Neural crest cell (in vitro differentiated cells): ENCODE measurements at regions not wholly inside any gene's neighbourhood (a gene's known extent, or its start where the extent isn't known, plus 50 kb on each side); places are given as distances from the start of the nearest gene placed in this dataset.

Experiments used
- DNase-seq: peaks from one replicate; pipeline ENCODE4 v3.0.0; 2021; ENCODE audit warnings: low read depth, mixed read lengths, low spot score
- H3K27ac Mint-ChIP-seq: one replicate; pipeline ENCODE4 v1.8.0; 2021; ENCODE audit warnings: mild to moderate bottlenecking, mixed read lengths; ENCODE audit not compliant: unreplicated experiment
- H3K27me3 Mint-ChIP-seq: 2 replicates; pipeline ENCODE4 v1.8.0; 2021; ENCODE audit warnings: low read depth, mild to moderate bottlenecking, mixed read lengths
- H3K36me3 Mint-ChIP-seq: 2 replicates; pipeline ENCODE4 v1.8.0; 2021; ENCODE audit warnings: low read depth, mild to moderate bottlenecking, mixed read lengths
- H3K4me1 Mint-ChIP-seq: 2 replicates; pipeline ENCODE4 v1.8.0; 2021; ENCODE audit warnings: mixed read lengths
- H3K4me3 Mint-ChIP-seq: one replicate; pipeline ENCODE4 v1.8.0; 2021; ENCODE audit warnings: mild to moderate bottlenecking, mixed read lengths
- H3K9me3 Mint-ChIP-seq: 2 replicates; pipeline ENCODE4 v1.8.0; 2021; ENCODE audit warnings: mixed read lengths
- CTCF ChIP-seq: fragments of 200-600 bp; sonication (generic); conservative IDR thresholded peaks from 2 replicates; pipeline ENCODE4 v1.5.0; 2021; ENCODE audit warnings: antibody characterized with exemption, mild to moderate bottlenecking

DNA sequence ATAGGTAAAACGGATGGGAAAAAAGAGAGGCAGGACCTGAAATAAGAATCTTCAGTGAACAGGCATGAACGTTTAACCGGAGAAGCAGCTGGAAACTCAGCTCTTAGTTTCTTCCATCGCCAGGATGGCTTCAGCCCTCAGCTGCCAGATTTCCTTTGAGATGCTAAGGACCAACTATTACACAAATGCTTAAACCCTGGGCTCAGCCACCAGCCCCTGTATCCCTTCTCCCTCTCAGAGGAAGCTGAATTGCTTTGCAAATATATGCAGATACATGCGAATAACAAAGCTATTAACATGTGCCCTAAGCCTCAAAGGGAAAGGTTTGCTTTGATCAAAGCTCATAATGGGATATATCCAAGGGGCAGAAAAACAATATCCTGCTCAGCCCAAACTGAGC lies 515.1 kb downstream of the OMA1 start:
- Mint-ChIP-seq H3K4me3 (no peak overlapping the region), H3K36me3 (no peaks in the 10 kb centered on the region), H3K27me3 (no peaks in the 10 kb centered on the region), H3K9me3 (no peaks in the 10 kb centered on the region), H3K4me1 (peaks cover 25% of the 10 kb centered on the region), H3K27ac (no peak overlapping the region)
- no peak for TF ChIP-seq CTCF
- no peak for DNase-seq

GRCh38 chr1:58030456-58030855 lies 516.1 kb downstream of the OMA1 start:
- no peak for TF ChIP-seq CTCF

DNA sequence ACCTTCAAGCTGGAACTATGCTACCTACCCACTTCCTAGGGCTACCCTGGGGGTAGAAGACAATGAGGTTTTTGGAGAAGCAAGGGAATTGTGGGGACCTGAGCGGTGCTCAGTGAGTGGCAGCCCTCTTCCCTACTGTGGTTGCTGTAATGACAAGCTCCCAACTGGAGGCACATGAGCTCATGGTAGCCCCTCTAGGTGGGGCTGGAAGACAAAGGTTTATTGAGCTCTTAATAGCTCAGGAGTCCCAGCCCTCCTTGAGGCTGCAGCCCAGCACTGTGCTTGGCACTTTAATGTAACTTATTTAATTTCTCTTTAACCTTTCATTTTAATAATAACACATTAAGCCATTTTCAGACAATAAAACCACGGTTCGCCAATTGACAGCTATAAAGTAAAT lies 528.9 kb downstream of the OMA1 start:
- no peak overlapping the region for H3K4me3 Mint-ChIP-seq
- H3K9me3 Mint-ChIP-seq = no peaks in the 10 kb centered on the region
- peaks cover 4% of the 10 kb centered on the region for H3K4me1 Mint-ChIP-seq
- DNase-seq = no peak
- H3K27ac Mint-ChIP-seq = no peak overlapping the region
- H3K27me3 Mint-ChIP-seq = no peaks in the 10 kb centered on the region
- TF ChIP-seq CTCF = no peak
- H3K36me3 Mint-ChIP-seq = no peaks in the 10 kb centered on the region

More at GRCh38 chr1:58030456-58030855, 516.1 kb downstream of the OMA1 start:
- H3K36me3 Mint-ChIP-seq = no peaks in the 10 kb centered on the region
- no peaks in the 10 kb centered on the region for H3K9me3 Mint-ChIP-seq
- H3K27me3 Mint-ChIP-seq = no peaks in the 10 kb centered on the region
- H3K27ac Mint-ChIP-seq = no peak overlapping the region
- no peak overlapping the region for H3K4me3 Mint-ChIP-seq
- H3K4me1 Mint-ChIP-seq = peaks cover 25% of the 10 kb centered on the region
- no peak for DNase-seq

GRCh38 chr1:58013237-58013636 lies 533.3 kb downstream of the OMA1 start:
- DNase-seq = no peak
- H3K36me3 Mint-ChIP-seq = no peaks in the 10 kb centered on the region
- no peaks in the 10 kb centered on the region for H3K27me3 Mint-ChIP-seq
- no peaks in the 10 kb centered on the region for H3K9me3 Mint-ChIP-seq
- no peak overlapping the region for H3K4me3 Mint-ChIP-seq
- TF ChIP-seq CTCF = peak; percentile 38
- peaks cover 4% of the 10 kb centered on the region for H3K4me1 Mint-ChIP-seq
- H3K27ac Mint-ChIP-seq = no peak overlapping the region

GRCh38 chr1:58011978-58012377 lies 534.5 kb downstream of the OMA1 start:
- no peak for TF ChIP-seq CTCF
- Mint-ChIP-seq H3K36me3 (no peaks in the 10 kb centered on the region), H3K4me3 (no peak overlapping the region), H3K27ac (no peak overlapping the region), H3K4me1 (peaks cover 4% of the 10 kb centered on the region), H3K9me3 (no peaks in the 10 kb centered on the region), H3K27me3 (no peaks in the 10 kb centered on the region)
- no peak for DNase-seq
